ENCODE measurements at regions not wholly inside any gene's neighbourhood (a gene's known extent, or its start where the extent isn't known, plus 50 kb on each side); places are given as distances from the start of the nearest gene placed in this dataset.
"Not testable (repeated sequence)": the region's sequence is repeated elsewhere in the genome, so short reads cannot be mapped to it uniquely, and the experiment has no call there.

DNA sequence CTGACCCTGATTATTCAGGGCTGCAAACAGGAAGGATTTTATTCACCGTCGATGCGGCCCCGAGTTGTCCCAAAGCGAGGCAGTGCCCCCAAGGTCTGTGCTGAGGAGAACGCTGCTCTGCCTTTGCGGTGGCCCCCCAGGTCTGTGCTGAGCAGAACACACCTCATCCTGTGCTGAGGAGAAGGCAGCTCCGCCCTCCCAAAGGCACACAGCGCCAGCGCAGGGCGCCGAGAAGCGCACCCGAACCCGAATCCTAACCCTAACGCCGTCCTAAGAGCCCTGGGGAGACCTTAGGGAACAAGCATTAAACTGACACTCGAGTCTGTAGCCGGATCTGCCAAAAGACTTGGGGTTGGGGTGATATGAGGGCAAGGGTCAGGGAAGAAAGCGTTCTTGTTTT lies 188.9 kb downstream of the CCT8L2 start:
- not testable (repeated sequence) for H3K9me3 ChIP-seq (ENCODE audit: low read length); H3K4me3 ChIP-seq (ENCODE audit: low read depth, low read length, poor library complexity, severe bottlenecking); H3K27me3 ChIP-seq (ENCODE audit: insufficient read depth, low read length); H3K4me1 ChIP-seq (ENCODE audit: insufficient read depth, low read length, severe bottlenecking); H3K9me2 ChIP-seq (ENCODE audit: low read depth, low read length); H3F3A ChIP-seq (ENCODE audit: insufficient read depth, low read length); H3K27ac ChIP-seq (ENCODE audit: low read depth, low read length, poor library complexity, severe bottlenecking); H2AFZ ChIP-seq (ENCODE audit: low read length); H3K36me3 ChIP-seq (ENCODE audit: insufficient read depth, low read length); H3K4me2 ChIP-seq (ENCODE audit: low read length); H4K20me1 ChIP-seq (ENCODE audit: insufficient read depth, low read length); H3K9ac ChIP-seq (ENCODE audit: low read length); H3K79me2 ChIP-seq (ENCODE audit: insufficient read depth, low read length)

DNA sequence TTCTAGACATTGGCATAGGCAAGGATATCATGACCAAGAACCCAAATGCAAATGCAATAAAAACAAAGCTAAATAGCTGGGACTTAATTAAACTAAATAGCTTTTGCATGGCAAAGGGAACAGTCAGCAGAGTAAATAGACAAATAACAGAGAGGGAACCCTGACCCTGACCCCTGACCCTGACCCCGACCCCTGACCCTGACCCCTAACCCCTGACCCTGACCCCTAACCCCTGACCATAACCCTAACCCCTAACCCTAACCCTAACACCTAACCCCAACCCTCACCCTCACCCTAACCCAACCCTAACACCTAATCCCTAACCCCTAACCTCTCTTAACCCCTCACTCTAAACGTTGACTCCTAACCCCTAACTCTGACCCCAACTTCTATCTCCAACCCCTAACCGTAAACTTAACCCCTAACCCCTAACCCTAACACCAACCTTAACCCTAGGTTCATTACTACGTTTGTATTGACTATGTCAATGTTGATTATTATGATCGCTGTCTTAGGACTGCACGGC lies 189.7 kb downstream of the CCT8L2 start:
- H3K4me3 ChIP-seq (ENCODE audit: low read depth, low read length, poor library complexity, severe bottlenecking), result not testable (repeated sequence)

DNA sequence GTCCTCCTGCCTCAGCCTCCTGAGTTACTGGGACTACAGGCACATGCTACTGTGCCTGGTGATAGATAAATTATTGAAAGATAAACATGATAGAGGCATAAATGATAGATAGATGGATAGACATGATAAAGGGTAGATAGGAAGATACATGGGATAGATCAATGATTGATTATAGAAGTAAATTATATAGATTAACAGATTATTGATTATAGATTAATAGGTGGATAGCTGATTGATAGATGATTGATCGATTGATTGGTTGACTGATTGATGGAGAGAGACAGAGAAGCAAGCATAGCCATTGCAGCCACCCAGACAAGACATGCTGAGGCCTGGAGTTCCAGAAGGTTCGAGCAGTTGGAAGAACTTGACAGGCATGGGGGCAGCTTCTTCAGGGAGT lies 199.1 kb downstream of the CCT8L2 start:
- H3K79me2 ChIP-seq (ENCODE audit: insufficient read depth, low read length); H3K9ac ChIP-seq (ENCODE audit: low read length); H3K9me3 ChIP-seq (ENCODE audit: low read length): not testable (repeated sequence)

More for the DNA sequence above, 189.7 kb downstream of the CCT8L2 start:
- H3F3A ChIP-seq (ENCODE audit: insufficient read depth, low read length); H4K20me1 ChIP-seq (ENCODE audit: insufficient read depth, low read length); H3K4me2 ChIP-seq (ENCODE audit: low read length); H3K27me3 ChIP-seq (ENCODE audit: insufficient read depth, low read length); H3K36me3 ChIP-seq (ENCODE audit: insufficient read depth, low read length); H3K4me1 ChIP-seq (ENCODE audit: insufficient read depth, low read length, severe bottlenecking); H3K79me2 ChIP-seq (ENCODE audit: insufficient read depth, low read length); H3K27ac ChIP-seq (ENCODE audit: low read depth, low read length, poor library complexity, severe bottlenecking); H3K9me2 ChIP-seq (ENCODE audit: low read depth, low read length); H2AFZ ChIP-seq (ENCODE audit: low read length); H3K9ac ChIP-seq (ENCODE audit: low read length); H3K9me3 ChIP-seq (ENCODE audit: low read length): not testable (repeated sequence)

DNA sequence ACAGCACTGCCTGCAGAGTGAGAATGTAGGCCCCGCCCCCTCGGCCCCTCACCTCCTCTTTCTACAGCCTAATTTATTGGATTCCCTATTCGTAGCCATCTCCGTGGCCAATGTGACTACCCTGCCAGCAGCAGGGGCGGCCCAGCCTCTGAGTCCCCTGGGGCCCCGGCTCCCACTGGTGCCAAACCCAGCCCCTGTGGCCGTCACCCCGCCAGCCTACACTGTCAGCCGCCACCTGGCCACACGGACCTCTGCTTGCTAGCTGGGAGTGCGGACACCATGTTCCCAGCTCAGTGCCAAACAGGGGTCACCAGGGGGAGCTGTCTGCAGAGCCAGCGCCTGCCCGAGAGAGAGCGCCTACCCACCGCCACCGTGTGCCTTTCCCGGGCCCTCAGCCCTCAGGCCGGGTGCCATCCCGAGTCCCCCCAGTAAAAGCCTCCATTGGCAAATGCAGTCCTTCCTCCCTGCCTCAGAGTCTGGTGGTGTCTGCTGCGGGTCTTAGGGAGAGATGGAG lies 201.1 kb downstream of the CCT8L2 start:
- not testable (repeated sequence) for H3K9ac ChIP-seq (ENCODE audit: low read length); H3K27me3 ChIP-seq (ENCODE audit: insufficient read depth, low read length); H3K4me3 ChIP-seq (ENCODE audit: low read depth, low read length, poor library complexity, severe bottlenecking); H3K4me2 ChIP-seq (ENCODE audit: low read length); H3K79me2 ChIP-seq (ENCODE audit: insufficient read depth, low read length); H3K9me3 ChIP-seq (ENCODE audit: low read length); H3K4me1 ChIP-seq (ENCODE audit: insufficient read depth, low read length, severe bottlenecking); H3K9me2 ChIP-seq (ENCODE audit: low read depth, low read length); H3K36me3 ChIP-seq (ENCODE audit: insufficient read depth, low read length); H4K20me1 ChIP-seq (ENCODE audit: insufficient read depth, low read length); H3K27ac ChIP-seq (ENCODE audit: low read depth, low read length, poor library complexity, severe bottlenecking); H3F3A ChIP-seq (ENCODE audit: insufficient read depth, low read length); H2AFZ ChIP-seq (ENCODE audit: low read length)

More for the DNA sequence above, 199.1 kb downstream of the CCT8L2 start:
- not testable (repeated sequence) for H3K36me3 ChIP-seq (ENCODE audit: insufficient read depth, low read length); H3K4me2 ChIP-seq (ENCODE audit: low read length); H3K9me2 ChIP-seq (ENCODE audit: low read depth, low read length); H2AFZ ChIP-seq (ENCODE audit: low read length); H3K27me3 ChIP-seq (ENCODE audit: insufficient read depth, low read length); H3F3A ChIP-seq (ENCODE audit: insufficient read depth, low read length); H3K4me3 ChIP-seq (ENCODE audit: low read depth, low read length, poor library complexity, severe bottlenecking); H4K20me1 ChIP-seq (ENCODE audit: insufficient read depth, low read length); H3K27ac ChIP-seq (ENCODE audit: low read depth, low read length, poor library complexity, severe bottlenecking); H3K4me1 ChIP-seq (ENCODE audit: insufficient read depth, low read length, severe bottlenecking)

DNA sequence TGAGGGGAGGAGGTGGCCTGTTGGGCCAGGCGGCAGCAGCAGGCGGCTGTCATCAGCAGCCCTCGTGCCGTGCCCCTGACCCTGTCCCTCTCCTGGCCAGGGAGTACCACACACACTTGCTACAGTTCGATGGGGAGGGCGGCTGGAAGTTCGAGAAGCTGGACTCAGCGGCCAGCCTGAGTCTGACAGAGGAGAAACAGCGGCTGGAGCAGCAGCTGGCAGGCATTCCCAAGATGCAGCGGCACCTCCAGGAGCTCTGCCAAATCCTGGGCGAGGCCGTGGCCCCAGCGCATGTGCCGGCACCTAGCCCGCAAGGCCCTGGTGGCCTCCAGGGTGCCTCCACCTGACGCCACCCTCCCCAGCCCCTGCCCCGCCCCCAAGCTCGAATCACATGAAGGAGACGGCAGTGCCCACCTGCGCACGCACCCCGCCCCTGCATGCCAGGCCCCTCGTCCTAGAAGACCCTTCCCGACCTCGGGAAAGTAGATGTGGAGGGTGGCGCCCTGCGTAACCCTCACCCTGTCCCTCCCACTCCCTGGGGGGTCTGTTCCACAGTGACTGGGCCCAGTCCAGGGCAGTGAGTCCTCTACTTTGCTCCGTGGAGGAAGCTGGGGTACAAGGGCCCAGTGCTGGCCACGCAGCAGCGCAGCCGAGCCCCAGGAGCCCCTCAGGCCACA lies 201.9 kb downstream of the CCT8L2 start:
- H3F3A ChIP-seq (ENCODE audit: insufficient read depth, low read length); H3K9me2 ChIP-seq (ENCODE audit: low read depth, low read length); H3K9me3 ChIP-seq (ENCODE audit: low read length); H4K20me1 ChIP-seq (ENCODE audit: insufficient read depth, low read length); H3K79me2 ChIP-seq (ENCODE audit: insufficient read depth, low read length); H3K27me3 ChIP-seq (ENCODE audit: insufficient read depth, low read length); H3K9ac ChIP-seq (ENCODE audit: low read length); H3K4me3 ChIP-seq (ENCODE audit: low read depth, low read length, poor library complexity, severe bottlenecking); H3K27ac ChIP-seq (ENCODE audit: low read depth, low read length, poor library complexity, severe bottlenecking); H3K4me2 ChIP-seq (ENCODE audit: low read length); H2AFZ ChIP-seq (ENCODE audit: low read length); H3K4me1 ChIP-seq (ENCODE audit: insufficient read depth, low read length, severe bottlenecking); H3K36me3 ChIP-seq (ENCODE audit: insufficient read depth, low read length): not testable (repeated sequence)

DNA sequence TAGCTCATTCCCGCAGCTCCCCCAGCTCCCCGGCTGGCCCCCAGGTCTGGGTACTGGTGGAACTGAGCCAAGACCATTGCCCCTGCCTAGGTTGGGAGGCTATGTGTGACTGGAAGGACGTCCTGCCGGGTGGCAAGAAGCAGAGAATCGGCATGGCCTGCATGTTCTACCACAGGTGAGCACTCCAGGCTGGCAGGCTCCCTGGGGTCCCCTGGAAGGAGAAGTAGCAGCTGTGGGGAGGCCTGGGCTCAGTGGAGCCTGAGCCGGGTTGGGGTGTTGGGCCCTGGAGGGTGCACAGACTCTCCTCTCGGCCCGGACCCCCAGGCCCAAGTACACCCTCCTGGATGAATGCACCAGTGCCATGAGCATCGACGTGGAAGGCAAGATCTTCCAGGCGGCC lies 202.6 kb downstream of the CCT8L2 start:
- not testable (repeated sequence) for H3F3A ChIP-seq (ENCODE audit: insufficient read depth, low read length); H3K9me2 ChIP-seq (ENCODE audit: low read depth, low read length); H3K36me3 ChIP-seq (ENCODE audit: insufficient read depth, low read length); H2AFZ ChIP-seq (ENCODE audit: low read length); H3K4me1 ChIP-seq (ENCODE audit: insufficient read depth, low read length, severe bottlenecking); H4K20me1 ChIP-seq (ENCODE audit: insufficient read depth, low read length); H3K4me3 ChIP-seq (ENCODE audit: low read depth, low read length, poor library complexity, severe bottlenecking); H3K79me2 ChIP-seq (ENCODE audit: insufficient read depth, low read length); H3K9ac ChIP-seq (ENCODE audit: low read length); H3K9me3 ChIP-seq (ENCODE audit: low read length); H3K4me2 ChIP-seq (ENCODE audit: low read length); H3K27me3 ChIP-seq (ENCODE audit: insufficient read depth, low read length); H3K27ac ChIP-seq (ENCODE audit: low read depth, low read length, poor library complexity, severe bottlenecking)

DNA sequence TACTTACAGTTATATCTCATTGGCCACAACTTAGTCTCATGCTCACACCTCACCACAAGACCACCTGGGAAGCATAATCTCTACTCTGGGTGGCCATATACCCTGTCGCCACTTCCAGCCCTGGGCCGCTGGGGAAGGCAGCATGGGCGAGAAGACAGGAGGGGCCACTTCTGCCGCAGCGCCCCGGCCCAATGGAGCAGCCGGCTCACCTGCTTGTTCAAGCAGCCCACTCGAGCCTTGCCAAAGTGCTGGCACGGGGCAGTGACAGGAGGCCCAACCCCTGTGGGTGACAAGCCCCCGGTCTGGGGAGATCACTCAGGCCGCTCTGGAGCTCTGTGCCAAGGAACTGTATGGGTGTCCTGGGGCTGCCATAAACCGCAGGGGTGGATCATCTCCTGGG lies 203.4 kb downstream of the CCT8L2 start:
- not testable (repeated sequence) for H3K4me1 ChIP-seq (ENCODE audit: insufficient read depth, low read length, severe bottlenecking); H2AFZ ChIP-seq (ENCODE audit: low read length); H3K9me2 ChIP-seq (ENCODE audit: low read depth, low read length); H3K36me3 ChIP-seq (ENCODE audit: insufficient read depth, low read length); H3K9me3 ChIP-seq (ENCODE audit: low read length); H3K27me3 ChIP-seq (ENCODE audit: insufficient read depth, low read length); H4K20me1 ChIP-seq (ENCODE audit: insufficient read depth, low read length); H3K4me3 ChIP-seq (ENCODE audit: low read depth, low read length, poor library complexity, severe bottlenecking); H3K9ac ChIP-seq (ENCODE audit: low read length); H3K79me2 ChIP-seq (ENCODE audit: insufficient read depth, low read length); H3K27ac ChIP-seq (ENCODE audit: low read depth, low read length, poor library complexity, severe bottlenecking); H3K4me2 ChIP-seq (ENCODE audit: low read length); H3F3A ChIP-seq (ENCODE audit: insufficient read depth, low read length)

DNA sequence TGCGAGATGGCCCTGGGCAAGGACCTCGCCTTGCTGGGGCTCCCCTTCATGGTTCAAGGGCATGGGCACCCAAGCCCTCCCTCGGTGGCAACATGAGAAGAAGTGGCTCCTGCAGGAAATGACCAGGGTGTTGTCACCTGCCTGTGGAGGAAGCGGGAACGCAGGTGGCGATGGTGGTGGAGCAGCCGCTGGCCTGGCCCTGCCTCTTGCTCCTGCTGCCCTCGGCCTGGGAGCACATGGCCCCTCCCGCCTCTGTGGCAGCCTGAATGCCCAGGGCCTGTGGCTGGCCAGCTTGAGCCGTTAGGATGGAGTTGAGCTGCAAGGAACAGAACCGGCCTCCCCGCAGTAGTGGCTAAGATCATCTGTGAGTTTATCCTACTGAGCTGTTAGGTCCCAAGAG lies 204.0 kb downstream of the CCT8L2 start:
- H3F3A ChIP-seq (ENCODE audit: insufficient read depth, low read length); H4K20me1 ChIP-seq (ENCODE audit: insufficient read depth, low read length); H3K4me1 ChIP-seq (ENCODE audit: insufficient read depth, low read length, severe bottlenecking); H3K27ac ChIP-seq (ENCODE audit: low read depth, low read length, poor library complexity, severe bottlenecking); H3K79me2 ChIP-seq (ENCODE audit: insufficient read depth, low read length); H2AFZ ChIP-seq (ENCODE audit: low read length); H3K9ac ChIP-seq (ENCODE audit: low read length); H3K27me3 ChIP-seq (ENCODE audit: insufficient read depth, low read length); H3K9me3 ChIP-seq (ENCODE audit: low read length); H3K4me2 ChIP-seq (ENCODE audit: low read length); H3K4me3 ChIP-seq (ENCODE audit: low read depth, low read length, poor library complexity, severe bottlenecking); H3K36me3 ChIP-seq (ENCODE audit: insufficient read depth, low read length); H3K9me2 ChIP-seq (ENCODE audit: low read depth, low read length): not testable (repeated sequence)

Measured in OCI-LY1 (cell line).